ENCODE measurements at regions not wholly inside any gene's neighbourhood (a gene's known extent, or its start where the extent isn't known, plus 50 kb on each side); places are given as distances from the start of the nearest gene placed in this dataset.

- no peak for DNase-seq (ENCODE audit: low read depth)
- no peak overlapping the region for H3K4me3 ChIP-seq (ENCODE audit: low read depth, low read length)
- no peak for TF ChIP-seq CTCF (IDR thresholded peaks at IDR 0.05; ENCODE audit: insufficient read depth, low read depth, low read length)
These were observed 76.6 kb upstream of the TOX2 start for GRCh38 chr20:43837856-43838702.

- no peak for TF ChIP-seq CTCF (IDR thresholded peaks at IDR 0.05; ENCODE audit: insufficient read depth, low read depth, low read length)
- no peak overlapping the region for H3K4me3 ChIP-seq (ENCODE audit: low read depth, low read length)
- DNase-seq (ENCODE audit: low read depth) = no peak
These were observed 77.9 kb upstream of the TOX2 start for GRCh38 chr20:43836790-43837189.

- DNase-seq (ENCODE audit: low read depth) = no peak
- TF ChIP-seq CTCF (IDR thresholded peaks at IDR 0.05; ENCODE audit: insufficient read depth, low read depth, low read length) = no peak
- H3K4me3 ChIP-seq (ENCODE audit: low read depth, low read length) = no peak overlapping the region
These were observed 78.6 kb upstream of the TOX2 start for GRCh38 chr20:43835944-43836508.

GRCh38 chr20:43833511-43834395, 80.9 kb upstream of the TOX2 start:
- H3K4me3 ChIP-seq (ENCODE audit: low read depth, low read length) = no peak overlapping the region
- DNase-seq (ENCODE audit: low read depth) = no peak
- no peak for TF ChIP-seq CTCF (IDR thresholded peaks at IDR 0.05; ENCODE audit: insufficient read depth, low read depth, low read length)

- no peak overlapping the region for H3K4me3 ChIP-seq (ENCODE audit: low read depth, low read length)
- DNase-seq (ENCODE audit: low read depth) = no peak
- no peak for TF ChIP-seq CTCF (IDR thresholded peaks at IDR 0.05; ENCODE audit: insufficient read depth, low read depth, low read length)
These were observed 81.7 kb upstream of the TOX2 start for GRCh38 chr20:43832961-43833360.

GRCh38 chr20:43832096-43832816, 82.4 kb upstream of the TOX2 start:
- no peak for TF ChIP-seq CTCF (IDR thresholded peaks at IDR 0.05; ENCODE audit: insufficient read depth, low read depth, low read length)

More at GRCh38 chr20:43832096-43832816, 82.4 kb upstream of the TOX2 start:
- H3K4me3 ChIP-seq (ENCODE audit: low read depth, low read length) = no peak overlapping the region
- DNase-seq (ENCODE audit: low read depth) = no peak
